Adipose tissue (tissue), 3 donors: ENCODE measurements at regions not wholly inside any gene's neighbourhood (a gene's known extent, or its start where the extent isn't known, plus 50 kb on each side); places are given as distances from the start of the nearest gene placed in this dataset.

Source experiments
- H3K27ac ChIP-seq: one replicate; pipeline ENCODE4 v1.5.1; 2013; ENCODE audit warnings: low read depth, low read length
- WGBS, 3 donors: extraction: QIAGEN DNeasy Blood & Tissue Kit; methylation state at CpG; one replicate each; pipeline ENCODE4 v1.1.7; 2013; 5-methylcytosine and 5-hydroxymethylcytosine counted together
- donor health status: healthy with polysubstance abuse.
- donor health status: Bipolar disorder and iron deficiency.
- donor health status: healthy.

GRCh38 chr1:55413286-55413685, 198.1 kb upstream of the USP24 start:
- no peak overlapping the region for H3K27ac ChIP-seq

GRCh38 chr1:55412060-55412459, 196.9 kb upstream of the USP24 start:
- H3K27ac ChIP-seq = no peak overlapping the region
- 87 to 93% (median 90%) methylated on average over 2 of the region's 2 CpGs for WGBS, 3 donors

- 82 to 92% (median 86%) methylated on average over 2 of the region's 2 CpGs for WGBS, 3 donors
- no peak overlapping the region for H3K27ac ChIP-seq
These were observed 187.7 kb upstream of the USP24 start for GRCh38 chr1:55402671-55403464.

GRCh38 chr1:55402142-55402541, 187.0 kb upstream of the USP24 start:
- no peak overlapping the region for H3K27ac ChIP-seq
- WGBS, 3 donors = 64 to 68% (median 67%) methylated on average over 3 of the region's 3 CpGs

- H3K27ac ChIP-seq = no peak overlapping the region
- WGBS, 3 donors = 73 to 86% (median 79%) methylated on average over 8 of the region's 8 CpGs
These were observed 185.3 kb upstream of the USP24 start for GRCh38 chr1:55400508-55400907.

GRCh38 chr1:55399346-55399745, 184.2 kb upstream of the USP24 start:
- WGBS, 3 donors = 30 to 74% (median 71%) methylated on average over 5 of the region's 5 CpGs
- no peak overlapping the region for H3K27ac ChIP-seq

- WGBS, 3 donors = 70 to 82% (median 80%) methylated on average over 5 of the region's 5 CpGs
- no peak overlapping the region for H3K27ac ChIP-seq
These were observed 181.3 kb upstream of the USP24 start for GRCh38 chr1:55396381-55396891.

GRCh38 chr1:55388960-55389359, 173.8 kb upstream of the USP24 start:
- no peak overlapping the region for H3K27ac ChIP-seq

- H3K27ac ChIP-seq = no peak overlapping the region
- whole genome bisulfite sequencing, 3 donors = 68 to 90% (median 70%) methylated on average over 2 of the region's 2 CpGs
These were observed 172.0 kb upstream of the USP24 start for GRCh38 chr1:55387145-55387544.

- H3K27ac ChIP-seq = no peak overlapping the region
- WGBS, 3 donors = 87 to 88% (median 88%) methylated on average over 4 of the region's 4 CpGs
These were observed 171.3 kb upstream of the USP24 start for GRCh38 chr1:55386456-55386855.

- H3K27ac ChIP-seq = no peak overlapping the region
- WGBS, 3 donors = 95 to 100% (median 97%) methylated on average over 1 of the region's 1 CpG
These were observed 170.3 kb upstream of the USP24 start for GRCh38 chr1:55385402-55386018.

GRCh38 chr1:55384637-55385036, 169.5 kb upstream of the USP24 start:
- WGBS, 3 donors = 78 to 92% (median 91%) methylated on average over 7 of the region's 7 CpGs
- no peak overlapping the region for H3K27ac ChIP-seq

- 80 to 89% (median 87%) methylated on average over 11 of the region's 11 CpGs for WGBS, 3 donors
- H3K27ac ChIP-seq = no peak overlapping the region
These were observed 167.7 kb upstream of the USP24 start for GRCh38 chr1:55382806-55383305.

GRCh38 chr1:55381983-55382382, 166.8 kb upstream of the USP24 start:
- 59 to 78% (median 74%) methylated on average over 2 of the region's 2 CpGs for WGBS, 3 donors

GRCh38 chr1:55381491-55381890, 166.3 kb upstream of the USP24 start:
- no peak overlapping the region for H3K27ac ChIP-seq
- 84 to 95% (median 94%) methylated on average over 5 of the region's 5 CpGs for WGBS, 3 donors

More at GRCh38 chr1:55381983-55382382, 166.8 kb upstream of the USP24 start:
- no peak overlapping the region for H3K27ac ChIP-seq

GRCh38 chr1:55380355-55380970, 165.3 kb upstream of the USP24 start:
- H3K27ac ChIP-seq = no peak overlapping the region
- WGBS, 3 donors = 48 to 68% (median 55%) methylated on average over 4 of the region's 4 CpGs

- WGBS, 3 donors = 40 to 53% (median 47%) methylated on average over 10 of the region's 10 CpGs
- H3K27ac ChIP-seq = no peak overlapping the region
These were observed 163.4 kb upstream of the USP24 start for GRCh38 chr1:55378582-55378981.

GRCh38 chr1:55376897-55377296, 161.7 kb upstream of the USP24 start:
- no peak overlapping the region for H3K27ac ChIP-seq
- 87 to 96% (median 92%) methylated on average over 1 of the region's 1 CpG for WGBS, 3 donors

- WGBS, 3 donors = 25 to 39% (median 34%) methylated on average over 4 of the region's 4 CpGs
- H3K27ac ChIP-seq = no peak overlapping the region
These were observed 160.6 kb upstream of the USP24 start for GRCh38 chr1:55375617-55376258.
